SU-DHL-6 (cell line): ENCODE measurements at regions not wholly inside any gene's neighbourhood (a gene's known extent, or its start where the extent isn't known, plus 50 kb on each side); places are given as distances from the start of the nearest gene placed in this dataset.

Experiments
- EZH2phosphoT487 ChIP-seq: fragments of 200-600 bp; sonication (generic), shearing (Covaris generic); conservative IDR thresholded peaks from 2 replicates; pipeline ENCODE4 v1.6.1; 2018; ENCODE audit warnings: mild to moderate bottlenecking, antibody characterized with exemption, low read length, moderate library complexity, mixed read lengths
- TF ChIP-seq, protein P1 (sequence below): fragments of 200-600 bp; sonication (generic); IDR thresholded peaks from one replicate; pipeline ENCODE4 v1.5.1; 2017; ENCODE audit warnings: antibody characterized with exemption, mild to moderate bottlenecking, low read length, moderate library complexity; ENCODE audit not compliant: insufficient read depth, poor library complexity, severe bottlenecking

DNA sequence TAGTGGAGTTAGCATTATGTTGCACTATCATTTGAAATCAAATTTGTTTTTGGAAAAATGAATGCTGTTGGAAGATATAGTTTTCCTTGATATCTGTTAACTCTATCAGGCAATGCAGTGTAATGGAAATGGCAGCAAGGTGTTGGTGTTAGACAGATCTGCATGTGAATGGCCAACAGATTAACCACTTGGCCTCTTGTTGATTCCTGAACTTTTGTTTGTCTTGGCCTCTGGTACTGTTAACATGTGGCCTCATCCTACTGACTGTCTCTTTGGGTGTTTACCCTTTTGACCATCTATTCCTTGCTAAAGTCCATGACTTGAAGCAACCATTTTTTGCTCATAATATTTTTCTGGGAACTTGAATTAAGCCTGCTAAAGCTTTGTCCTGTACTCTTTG is 110.2 kb upstream of the CDH2 start:
- TF ChIP-seq, protein P1, sequence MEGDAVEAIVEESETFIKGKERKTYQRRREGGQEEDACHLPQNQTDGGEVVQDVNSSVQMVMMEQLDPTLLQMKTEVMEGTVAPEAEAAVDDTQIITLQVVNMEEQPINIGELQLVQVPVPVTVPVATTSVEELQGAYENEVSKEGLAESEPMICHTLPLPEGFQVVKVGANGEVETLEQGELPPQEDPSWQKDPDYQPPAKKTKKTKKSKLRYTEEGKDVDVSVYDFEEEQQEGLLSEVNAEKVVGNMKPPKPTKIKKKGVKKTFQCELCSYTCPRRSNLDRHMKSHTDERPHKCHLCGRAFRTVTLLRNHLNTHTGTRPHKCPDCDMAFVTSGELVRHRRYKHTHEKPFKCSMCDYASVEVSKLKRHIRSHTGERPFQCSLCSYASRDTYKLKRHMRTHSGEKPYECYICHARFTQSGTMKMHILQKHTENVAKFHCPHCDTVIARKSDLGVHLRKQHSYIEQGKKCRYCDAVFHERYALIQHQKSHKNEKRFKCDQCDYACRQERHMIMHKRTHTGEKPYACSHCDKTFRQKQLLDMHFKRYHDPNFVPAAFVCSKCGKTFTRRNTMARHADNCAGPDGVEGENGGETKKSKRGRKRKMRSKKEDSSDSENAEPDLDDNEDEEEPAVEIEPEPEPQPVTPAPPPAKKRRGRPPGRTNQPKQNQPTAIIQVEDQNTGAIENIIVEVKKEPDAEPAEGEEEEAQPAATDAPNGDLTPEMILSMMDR: no peak
- no peak for TF ChIP-seq EZH2phosphoT487
